ENCODE measurements at regions not wholly inside any gene's neighbourhood (a gene's known extent, or its start where the extent isn't known, plus 50 kb on each side); places are given as distances from the start of the nearest gene placed in this dataset.
"Not testable (repeated sequence)": the region's sequence is repeated elsewhere in the genome, so short reads cannot be mapped to it uniquely, and the experiment has no call there.

GRCh38 chrX:45454290-45454689 is 253.6 kb upstream of the DIPK2B start:
- DNase-seq: no peak

GRCh38 chrX:45449982-45450381 is 249.3 kb upstream of the DIPK2B start:
- DNase-seq: no peak

GRCh38 chrX:45447995-45448394 is 247.3 kb upstream of the DIPK2B start:
- no peak for DNase-seq

- no peak for DNase-seq
These were observed 246.7 kb upstream of the DIPK2B start for GRCh38 chrX:45447331-45447730.

DNA sequence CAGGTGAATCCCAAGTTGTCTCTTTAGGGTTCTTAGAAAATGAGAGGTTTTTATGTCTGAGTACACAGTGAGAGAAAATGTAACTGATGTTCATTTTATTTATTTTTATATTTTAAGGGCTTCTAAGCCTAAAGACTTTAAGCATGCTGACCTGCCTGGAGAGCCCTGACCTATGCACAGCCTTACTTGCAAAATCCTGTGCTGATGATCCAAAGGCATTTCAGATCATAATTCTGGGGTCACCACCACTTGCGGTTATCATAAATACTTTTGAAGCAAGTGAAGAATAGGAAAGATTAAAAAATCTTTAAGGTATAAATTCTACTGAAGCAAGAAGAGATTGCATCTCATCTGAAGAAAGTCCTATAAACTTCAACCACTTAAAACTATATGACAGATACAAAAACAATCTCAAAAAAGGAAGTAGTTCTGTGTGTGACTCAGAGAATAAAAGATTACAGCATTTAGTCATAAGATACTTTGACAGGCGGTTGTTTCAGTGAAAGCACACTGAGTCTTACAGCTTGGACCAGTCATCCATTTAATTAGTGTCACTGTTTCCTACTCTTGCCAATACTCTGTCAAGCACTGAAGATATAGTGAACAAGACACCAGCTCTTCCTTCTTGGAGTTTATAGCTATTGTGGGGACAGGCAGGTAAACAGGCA is 245.2 kb upstream of the DIPK2B start:
- no peak for DNase-seq

- no peak for DNase-seq
These were observed 236.5 kb upstream of the DIPK2B start for GRCh38 chrX:45437186-45437585.

DNA sequence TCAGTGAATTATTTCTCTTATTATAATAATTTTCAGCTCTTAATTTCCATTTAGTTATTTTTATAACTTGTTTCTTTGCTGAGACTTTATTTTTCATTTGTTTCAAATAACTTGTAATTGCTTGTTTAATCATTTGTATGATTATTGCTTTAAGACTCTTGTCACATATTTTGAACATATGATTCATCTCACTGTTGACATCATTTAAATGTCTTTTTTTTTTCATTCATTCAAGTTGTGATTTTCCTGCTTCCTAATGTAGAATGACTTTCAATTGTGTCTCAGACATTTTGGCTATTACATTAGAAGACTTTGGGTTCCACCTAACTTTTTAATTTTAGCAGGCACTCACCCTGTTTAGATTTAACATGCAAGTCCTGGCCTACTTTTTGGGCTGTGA is 234.8 kb upstream of the DIPK2B start:
- DNase-seq: no peak

- no peak for DNase-seq
These were observed 233.6 kb upstream of the DIPK2B start for GRCh38 chrX:45434231-45434630.

GRCh38 chrX:45428831-45429230 is 228.2 kb upstream of the DIPK2B start:
- DNase-seq: no peak

- DNase-seq: no peak
These were observed 223.7 kb upstream of the DIPK2B start for GRCh38 chrX:45424326-45424725.

DNA sequence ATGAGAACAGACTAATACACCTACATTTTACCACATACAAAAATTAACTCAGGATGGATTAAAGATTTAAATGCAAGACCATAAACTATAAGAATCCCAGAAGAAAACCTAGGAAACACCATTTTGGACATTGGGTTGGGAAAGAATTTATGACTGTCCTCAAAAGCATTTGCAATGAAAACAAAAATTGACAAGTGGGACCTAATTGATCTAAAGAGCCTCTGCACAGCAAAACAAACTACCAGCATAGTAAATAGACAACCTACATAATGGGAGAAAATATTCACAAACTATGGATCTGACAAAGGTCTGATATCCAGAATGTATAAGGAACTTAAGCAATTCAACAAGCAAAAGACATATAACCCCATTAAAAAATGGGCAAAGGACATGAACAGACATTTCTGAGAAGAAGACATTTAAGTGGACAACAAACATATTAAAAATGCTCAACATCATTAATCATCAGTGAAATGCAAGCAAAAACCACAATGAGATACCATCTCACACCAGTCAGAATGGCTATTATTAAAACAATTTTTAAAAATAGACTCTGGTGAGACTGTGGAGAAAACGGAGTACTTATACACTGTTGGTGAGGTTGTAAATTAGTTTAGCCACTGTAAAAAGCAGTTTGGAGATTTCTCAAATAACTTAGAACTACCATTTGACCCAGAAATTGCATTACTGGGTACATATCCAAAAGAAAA is 221.7 kb upstream of the DIPK2B start:
- no peak for DNase-seq

GRCh38 chrX:45421806-45422205 is 221.1 kb upstream of the DIPK2B start:
- DNase-seq: no peak

- no peak for DNase-seq
These were observed 203.5 kb upstream of the DIPK2B start for GRCh38 chrX:45404206-45404605.

DNA sequence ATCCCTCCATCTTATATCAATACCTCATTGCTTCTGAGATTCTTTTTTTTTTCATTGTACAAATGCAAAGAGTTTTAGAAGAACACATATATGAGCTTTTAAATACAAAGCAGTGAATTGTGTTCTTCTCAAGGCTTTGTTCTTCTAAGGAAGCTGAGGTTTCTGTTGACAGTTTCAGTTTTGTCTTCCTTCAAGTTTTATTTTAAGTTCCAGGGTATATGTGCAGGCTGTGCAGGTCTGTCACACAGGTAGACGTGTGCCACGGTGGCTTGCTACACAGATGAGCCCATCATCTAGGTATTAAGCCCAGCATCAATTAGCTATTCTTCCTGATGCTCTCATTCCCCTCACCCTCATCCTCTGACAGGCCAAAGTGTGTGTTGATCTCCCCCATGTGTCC is 201.2 kb upstream of the DIPK2B start:
- no peak for DNase-seq

- not testable (repeated sequence) for DNase-seq
These were observed 200.5 kb upstream of the DIPK2B start for GRCh38 chrX:45400951-45401725.

DNA sequence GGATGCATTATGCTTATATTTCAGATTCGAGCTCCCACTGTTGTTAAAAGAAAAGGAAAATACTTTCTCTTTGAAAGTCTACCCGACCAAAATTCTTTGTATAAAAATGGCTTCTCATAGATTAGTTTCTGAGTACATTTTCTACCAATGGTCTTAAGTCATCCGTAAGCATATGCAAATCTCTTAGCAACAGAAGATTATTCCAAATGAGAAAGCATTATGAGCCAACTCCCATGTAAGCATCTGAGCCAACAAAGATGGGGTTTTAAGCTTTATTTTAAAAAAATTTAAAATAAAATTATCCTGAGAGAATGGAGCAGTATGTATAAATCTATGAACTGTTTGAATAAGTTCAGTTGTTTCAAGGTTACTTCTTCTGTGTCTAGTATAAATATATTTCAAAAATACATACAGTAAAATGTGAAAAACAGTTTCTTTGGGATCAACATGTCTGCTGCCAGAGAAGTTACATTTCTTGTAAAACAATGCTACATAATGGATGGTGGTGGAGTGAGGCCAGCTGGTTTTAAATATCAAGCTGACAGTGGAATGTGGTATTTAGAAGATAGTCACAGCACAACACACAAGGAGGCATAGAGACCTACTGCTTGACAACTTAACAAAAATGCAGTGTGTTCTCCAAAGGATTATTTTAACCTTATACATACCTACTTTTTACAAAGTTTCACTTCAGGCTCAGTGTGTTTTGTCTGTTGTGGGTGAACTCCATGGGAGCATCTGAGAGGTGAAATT is 199.5 kb upstream of the DIPK2B start:
- no peak for DNase-seq

GRCh38 chrX:45385757-45386156 is 185.1 kb upstream of the DIPK2B start:
- DNase-seq: no peak

GRCh38 chrX:45381841-45382240 is 181.2 kb upstream of the DIPK2B start:
- no peak for DNase-seq

- no peak for DNase-seq
These were observed 180.7 kb upstream of the DIPK2B start for GRCh38 chrX:45381366-45381765.

DNA sequence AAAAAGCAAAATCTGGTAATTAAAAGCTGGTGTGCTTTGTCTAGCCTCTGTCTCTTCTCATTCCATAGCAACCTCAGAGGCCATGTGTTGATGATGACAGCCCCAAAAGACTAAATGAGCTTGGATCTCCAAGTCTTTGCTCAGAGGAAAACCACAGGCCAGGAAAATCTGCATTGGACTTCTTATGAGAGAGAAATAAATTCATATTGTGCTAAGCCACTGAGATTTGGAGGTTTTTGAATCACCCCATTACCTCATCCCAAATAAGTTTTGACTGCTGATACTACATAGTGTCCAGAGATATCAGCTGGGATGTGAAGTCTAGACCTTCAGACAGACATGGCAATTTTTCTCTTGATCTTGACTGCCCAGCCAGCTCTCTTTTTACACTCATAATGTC is 178.6 kb upstream of the DIPK2B start:
- DNase-seq: no peak

GRCh38 chrX:45372151-45372550 is 171.5 kb upstream of the DIPK2B start:
- DNase-seq: no peak

- no peak for DNase-seq
These were observed 168.0 kb upstream of the DIPK2B start for GRCh38 chrX:45368705-45369104.

- no peak for DNase-seq
These were observed 162.9 kb upstream of the DIPK2B start for GRCh38 chrX:45363596-45363995.
